ENCODE measurements at regions not wholly inside any gene's neighbourhood (a gene's known extent, or its start where the extent isn't known, plus 50 kb on each side); places are given as distances from the start of the nearest gene placed in this dataset.

- no peak for DNase-seq
Measured at GRCh38 chr3:178421069-178421468, 115.2 kb upstream of the KCNMB2 start.

- DNase-seq, result no peak
Measured at GRCh38 chr3:178422406-178422805, 113.8 kb upstream of the KCNMB2 start.

GRCh38 chr3:178428037-178428436 is 108.2 kb upstream of the KCNMB2 start:
- DNase-seq, result no peak

GRCh38 chr3:178434206-178434805 is 101.9 kb upstream of the KCNMB2 start:
- DNase-seq, result no peak

- DNase-seq, result no peak
Measured at GRCh38 chr3:178435575-178435974, 100.7 kb upstream of the KCNMB2 start.

GRCh38 chr3:178436773-178437172 is 99.5 kb upstream of the KCNMB2 start:
- no peak for DNase-seq

- DNase-seq, result no peak
Measured at GRCh38 chr3:178437236-178437635, 99.0 kb upstream of the KCNMB2 start.

- DNase-seq, result no peak
Measured at GRCh38 chr3:178439504-178439903, 96.7 kb upstream of the KCNMB2 start.

- DNase-seq, result no peak
Measured at GRCh38 chr3:178440043-178440442, 96.2 kb upstream of the KCNMB2 start.

GRCh38 chr3:178443634-178444033 is 92.6 kb upstream of the KCNMB2 start:
- DNase-seq, result no peak

- no peak for DNase-seq
Measured at GRCh38 chr3:178445139-178445538, 91.1 kb upstream of the KCNMB2 start.

GRCh38 chr3:178446059-178446458 is 90.2 kb upstream of the KCNMB2 start:
- no peak for DNase-seq

- no peak for DNase-seq
Measured at GRCh38 chr3:178450476-178450875, 85.8 kb upstream of the KCNMB2 start.

- no peak for DNase-seq
Measured at GRCh38 chr3:178451799-178452198, 84.4 kb upstream of the KCNMB2 start.

- no peak for DNase-seq
Measured at GRCh38 chr3:178454726-178455125, 81.5 kb upstream of the KCNMB2 start.

GRCh38 chr3:178455226-178455625 is 81.0 kb upstream of the KCNMB2 start:
- DNase-seq, result no peak

GRCh38 chr3:178455946-178456345 is 80.3 kb upstream of the KCNMB2 start:
- DNase-seq, result no peak

- DNase-seq, result no peak
Measured at GRCh38 chr3:178456621-178457285, 79.5 kb upstream of the KCNMB2 start.

- DNase-seq, result no peak
Measured at GRCh38 chr3:178457511-178457910, 78.7 kb upstream of the KCNMB2 start.

- no peak for DNase-seq
Measured at GRCh38 chr3:178458313-178459037, 77.8 kb upstream of the KCNMB2 start.

- DNase-seq, result no peak
Measured at GRCh38 chr3:178459038-178459410, 77.2 kb upstream of the KCNMB2 start.

GRCh38 chr3:178465260-178466180 is 70.7 kb upstream of the KCNMB2 start:
- DNase-seq, result no peak

- DNase-seq, result no peak
Measured at GRCh38 chr3:178472941-178473340, 63.3 kb upstream of the KCNMB2 start.
